ENCODE measurements at regions not wholly inside any gene's neighbourhood (a gene's known extent, or its start where the extent isn't known, plus 50 kb on each side); places are given as distances from the start of the nearest gene placed in this dataset.
A peak's percentile ranks its signal among the peaks of the same experiment; 100 is the strongest.

DNA sequence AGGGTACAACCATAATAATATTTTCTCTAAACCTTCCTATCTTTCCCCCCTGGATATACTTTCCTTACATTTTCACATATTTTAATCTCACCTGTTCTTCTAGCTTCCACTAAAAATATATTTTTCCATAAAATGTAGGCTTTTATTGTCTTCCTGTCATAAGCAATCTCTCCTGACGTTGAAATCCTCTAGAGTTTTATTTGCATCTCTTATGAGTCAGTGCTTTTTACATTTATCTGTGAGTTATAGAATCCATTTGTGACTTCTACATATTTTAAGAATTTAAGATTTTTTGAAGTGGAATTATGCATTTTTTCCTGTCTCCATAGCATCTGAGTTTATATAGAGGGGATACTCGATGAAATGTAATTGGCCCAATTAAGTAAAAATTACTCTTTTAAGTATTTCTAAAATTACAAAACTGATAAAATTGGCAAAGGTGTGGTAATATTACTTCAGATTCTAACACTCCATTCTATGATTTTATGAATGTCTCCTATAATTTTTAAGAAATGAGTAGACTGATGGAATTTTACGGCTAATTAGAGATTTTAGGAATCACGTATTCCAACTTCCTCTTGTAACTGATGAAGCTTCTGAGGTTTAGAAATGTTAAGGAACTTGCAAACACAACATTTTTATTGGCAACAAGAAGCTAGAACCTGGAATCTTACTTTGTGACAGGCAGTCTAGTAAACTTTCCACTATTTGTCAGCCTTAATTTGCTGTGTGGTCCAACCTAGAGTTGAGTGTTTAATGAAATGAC is 422.9 kb upstream of the SEMA3A start:
- no peaks in the 10 kb centered on the region for H3K27me3 Mint-ChIP-seq (ENCODE audit: low read depth)
- H3K9me3 Mint-ChIP-seq = no peaks in the 10 kb centered on the region
- H3K36me3 Mint-ChIP-seq (ENCODE audit: low read depth) = no peaks in the 10 kb centered on the region
- TF ChIP-seq, protein P1, sequence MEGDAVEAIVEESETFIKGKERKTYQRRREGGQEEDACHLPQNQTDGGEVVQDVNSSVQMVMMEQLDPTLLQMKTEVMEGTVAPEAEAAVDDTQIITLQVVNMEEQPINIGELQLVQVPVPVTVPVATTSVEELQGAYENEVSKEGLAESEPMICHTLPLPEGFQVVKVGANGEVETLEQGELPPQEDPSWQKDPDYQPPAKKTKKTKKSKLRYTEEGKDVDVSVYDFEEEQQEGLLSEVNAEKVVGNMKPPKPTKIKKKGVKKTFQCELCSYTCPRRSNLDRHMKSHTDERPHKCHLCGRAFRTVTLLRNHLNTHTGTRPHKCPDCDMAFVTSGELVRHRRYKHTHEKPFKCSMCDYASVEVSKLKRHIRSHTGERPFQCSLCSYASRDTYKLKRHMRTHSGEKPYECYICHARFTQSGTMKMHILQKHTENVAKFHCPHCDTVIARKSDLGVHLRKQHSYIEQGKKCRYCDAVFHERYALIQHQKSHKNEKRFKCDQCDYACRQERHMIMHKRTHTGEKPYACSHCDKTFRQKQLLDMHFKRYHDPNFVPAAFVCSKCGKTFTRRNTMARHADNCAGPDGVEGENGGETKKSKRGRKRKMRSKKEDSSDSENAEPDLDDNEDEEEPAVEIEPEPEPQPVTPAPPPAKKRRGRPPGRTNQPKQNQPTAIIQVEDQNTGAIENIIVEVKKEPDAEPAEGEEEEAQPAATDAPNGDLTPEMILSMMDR (IDR thresholded peaks at IDR 0.05; ENCODE audit: unreplicated experiment in 3 of 3) = no peak
- H3K4me3 Mint-ChIP-seq = no peak overlapping the region
- H3K27ac Mint-ChIP-seq = no peak overlapping the region
- H3K4me1 Mint-ChIP-seq = peaks cover 6% of the 10 kb centered on the region

DNA sequence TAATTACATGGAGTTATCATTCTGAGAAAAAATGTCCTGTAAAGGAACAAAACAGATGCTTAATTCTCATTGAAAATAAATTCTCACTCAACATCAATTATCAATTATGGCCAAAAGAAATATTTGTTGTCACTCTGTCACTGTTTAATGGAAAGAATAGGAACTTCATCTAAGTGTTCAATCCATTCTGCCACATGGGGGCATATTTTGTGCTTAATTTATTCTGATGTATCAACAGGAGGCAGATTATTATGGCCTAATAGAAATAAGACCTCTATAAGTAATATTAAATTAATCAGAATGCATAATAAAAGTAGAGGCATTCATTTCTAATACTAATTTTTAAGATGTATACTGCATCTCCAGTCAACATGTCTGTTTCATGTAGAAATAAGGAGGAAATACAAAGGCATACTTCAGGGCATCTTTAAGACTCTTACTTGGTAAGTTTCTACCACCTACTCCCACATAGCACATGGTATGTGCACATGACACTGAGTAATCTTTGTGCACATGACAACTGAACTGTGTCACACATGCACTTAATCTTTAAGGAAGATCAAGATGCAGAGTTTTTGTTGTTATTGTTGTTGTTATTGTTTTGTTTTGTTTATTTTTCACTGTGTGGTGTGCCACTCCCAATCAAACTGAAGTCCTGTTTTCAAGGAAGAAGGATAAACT is 420.4 kb upstream of the SEMA3A start:
- Mint-ChIP-seq H3K4me3 (no peak overlapping the region), H3K27ac (no peak overlapping the region), H3K27me3 (ENCODE audit: low read depth) (no peaks in the 10 kb centered on the region), H3K36me3 (ENCODE audit: low read depth) (no peaks in the 10 kb centered on the region), H3K9me3 (no peaks in the 10 kb centered on the region), H3K4me1 (peaks cover 6% of the 10 kb centered on the region)
- TF ChIP-seq, protein P1 (IDR thresholded peaks at IDR 0.05; ENCODE audit: unreplicated experiment in 3 of 3) = no peak

DNA sequence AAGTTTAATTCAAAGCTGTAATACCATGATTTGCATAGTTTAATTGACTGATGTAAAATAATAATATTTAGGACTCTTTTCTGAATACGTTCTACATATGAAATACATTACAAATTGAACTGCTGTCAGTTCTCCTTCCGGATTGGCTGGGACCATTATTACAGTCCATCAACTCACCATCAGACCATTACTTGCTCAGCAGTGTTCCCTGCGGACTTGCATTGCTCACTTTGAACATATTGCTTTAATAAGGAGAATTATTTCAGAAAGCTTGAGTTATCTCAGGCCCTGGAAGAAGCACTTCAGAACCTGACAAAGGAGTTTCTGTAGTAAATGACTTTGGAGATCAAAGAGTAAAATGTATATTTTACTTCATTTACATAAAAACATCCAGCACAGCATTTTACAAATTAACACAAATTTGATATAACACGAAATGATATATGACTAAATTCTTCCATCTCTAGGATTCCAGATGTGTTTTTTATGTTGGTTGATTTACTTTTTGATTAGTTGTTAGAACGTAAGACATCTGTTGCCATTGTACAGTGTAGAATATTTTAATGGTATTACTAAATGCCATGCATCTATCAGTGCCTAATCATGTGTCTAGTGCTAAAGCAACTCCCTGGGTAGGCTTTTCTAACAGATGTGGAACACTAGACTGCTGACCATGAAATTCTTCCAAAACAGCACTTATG is 418.5 kb upstream of the SEMA3A start:
- Mint-ChIP-seq H3K4me1 (peaks cover 6% of the 10 kb centered on the region), H3K27ac (peak overlapping the region in 1 of 3 experiments; percentile 33), H3K9me3 (no peaks in the 10 kb centered on the region), H3K4me3 (no peak overlapping the region), H3K36me3 (ENCODE audit: low read depth) (no peaks in the 10 kb centered on the region), H3K27me3 (ENCODE audit: low read depth) (no peaks in the 10 kb centered on the region)
- TF ChIP-seq, protein P1 (IDR thresholded peaks at IDR 0.05; ENCODE audit: unreplicated experiment in 3 of 3) = no peak

DNA sequence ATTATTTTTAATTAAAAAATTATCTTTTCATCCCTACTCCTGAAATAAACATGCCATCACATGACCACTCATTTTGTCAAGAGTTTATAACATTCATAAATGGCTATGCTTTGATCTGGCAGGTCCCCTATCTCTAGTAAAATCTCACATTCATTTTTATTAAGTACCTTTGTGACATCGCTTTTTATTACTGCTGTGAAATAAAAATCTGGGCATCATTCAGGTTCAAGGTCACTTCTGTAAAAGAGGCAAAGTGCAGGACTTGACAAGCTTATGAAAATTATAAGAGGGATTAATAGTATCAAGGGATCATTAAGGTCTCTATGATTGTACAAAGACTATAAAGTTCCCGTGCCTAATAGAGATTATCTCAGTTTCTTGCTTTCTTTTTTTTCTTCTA is 416.8 kb upstream of the SEMA3A start:
- TF ChIP-seq, protein P1 (IDR thresholded peaks at IDR 0.05; ENCODE audit: unreplicated experiment in 3 of 3) = no peak
- Mint-ChIP-seq H3K4me1 (peaks cover 6% of the 10 kb centered on the region), H3K9me3 (no peaks in the 10 kb centered on the region), H3K27ac (no peak overlapping the region), H3K36me3 (ENCODE audit: low read depth) (no peaks in the 10 kb centered on the region), H3K4me3 (no peak overlapping the region), H3K27me3 (ENCODE audit: low read depth) (no peaks in the 10 kb centered on the region)

DNA sequence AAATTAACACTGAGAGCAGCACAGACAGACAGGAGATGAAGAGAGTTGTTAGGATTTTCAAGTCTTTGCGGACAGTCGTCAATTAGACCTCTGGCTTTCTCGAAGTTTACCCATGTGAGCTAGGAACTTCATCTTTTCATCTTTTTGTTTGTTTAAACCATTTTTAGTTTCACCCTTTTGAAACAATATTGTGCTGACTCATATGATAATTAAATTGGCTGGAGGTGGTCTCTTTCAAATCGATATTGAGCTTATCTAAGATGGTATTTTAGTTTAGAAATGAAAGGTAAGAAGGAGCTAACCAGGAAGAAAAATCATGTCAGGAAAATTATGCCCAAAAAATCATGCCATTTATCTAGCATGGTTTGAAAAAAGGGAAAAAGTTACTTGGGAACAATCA is 415.8 kb upstream of the SEMA3A start:
- Mint-ChIP-seq H3K27ac (no peak overlapping the region), H3K4me3 (no peak overlapping the region), H3K27me3 (ENCODE audit: low read depth) (no peaks in the 10 kb centered on the region), H3K4me1 (peaks cover 6% of the 10 kb centered on the region), H3K9me3 (no peaks in the 10 kb centered on the region), H3K36me3 (ENCODE audit: low read depth) (no peaks in the 10 kb centered on the region)
- TF ChIP-seq, protein P1 (IDR thresholded peaks at IDR 0.05; ENCODE audit: unreplicated experiment in 3 of 3) = no peak

All from nephron (organoid).